Lower leg skin (tissue), 4 donors: ENCODE measurements at regions not wholly inside any gene's neighbourhood (a gene's known extent, or its start where the extent isn't known, plus 50 kb on each side); places are given as distances from the start of the nearest gene placed in this dataset.

Source experiments
- DNase-seq, 2 donors: peaks; one replicate each; pipeline ENCODE4 v3.0.0-alpha.2; 2019; ENCODE audit warnings: low spot score in 2 of 2
- H3K4me3 ChIP-seq: fragments of 200-600 bp; sonication (generic); 2 replicates; pipeline ENCODE4 v1.5.1; 2017; ENCODE audit warnings: mild to moderate bottlenecking, low read depth; ENCODE audit not compliant: poor library complexity, severe bottlenecking
- POLR2A ChIP-seq, 2 donors: fragments of 450-650 bp; IDR thresholded peaks; one replicate each; pipeline ENCODE4 v1.6.1; 2016 to 2017; ENCODE audit warnings: antibody characterized with exemption in 2 of 2, mild to moderate bottlenecking in 1 of 2, moderate library complexity in 1 of 2
- WGBS, 2 donors: methylation state at CpG; one replicate each; pipeline ENCODE4 v1.1.5; 2018; 5-methylcytosine and 5-hydroxymethylcytosine counted together
- intact Hi-C: fragments of 100-400 bp; cut with DNase I; formaldehyde crosslinking; loops from one replicate; pipeline ENCODE4 v1.15.0; 2023; ENCODE audit warnings: low total_unique reads
- TF ChIP-seq, protein P1 (sequence below), 3 donors: fragments of 450-650 bp; IDR thresholded peaks; one replicate each; pipeline ENCODE4 v1.5.1; 2016; ENCODE audit warnings: antibody characterized with exemption in 3 of 3, mild to moderate bottlenecking in 3 of 3, moderate library complexity in 2 of 3

DNA sequence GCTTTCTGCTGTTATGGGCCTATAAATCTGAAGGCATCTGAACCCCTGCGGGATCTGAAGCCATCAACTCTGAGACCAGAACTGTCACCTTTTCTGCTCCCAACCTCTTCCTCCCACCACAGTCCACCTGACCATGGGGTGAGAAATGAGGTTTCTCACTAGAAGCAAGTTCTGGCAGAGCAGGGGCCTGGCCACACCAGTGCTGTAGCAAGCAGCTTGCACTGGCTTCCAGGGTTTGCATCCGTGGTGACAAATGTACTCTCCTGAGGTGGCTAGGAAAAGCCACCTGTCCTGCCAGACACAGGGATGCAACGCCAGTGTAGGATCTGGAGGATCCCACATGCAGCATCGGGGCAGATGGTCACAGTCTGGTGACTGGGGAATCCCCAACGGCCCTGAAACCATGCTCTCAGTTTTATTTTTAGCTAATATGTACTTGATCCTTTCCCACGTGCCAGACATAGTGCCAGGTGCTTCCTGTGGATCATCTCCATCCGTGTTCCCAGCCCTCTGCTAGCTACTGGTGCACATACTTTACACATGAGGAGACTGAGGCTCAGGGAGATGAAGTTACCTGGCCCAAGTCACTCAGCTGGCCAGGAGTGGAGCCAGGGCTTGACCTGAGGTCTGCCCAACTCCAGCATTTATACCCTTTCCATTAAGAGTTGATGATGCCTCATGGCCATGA lies 122.1 kb upstream of the SPACA1 start:
- no peak for DNase-seq
- intact Hi-C loops = loop anchor here (5.0 kb wide), 1 partner anchor 942 kb away; no protein-coding TSS in a partner anchor
- no peak overlapping the region for H3K4me3 ChIP-seq
- WGBS, 2 donors = 64 to 67% methylated on average over 7 of the region's 7 CpGs
- no peak for TF ChIP-seq POLR2A (IDR thresholded peaks at IDR 0.05)
- TF ChIP-seq, protein P1, sequence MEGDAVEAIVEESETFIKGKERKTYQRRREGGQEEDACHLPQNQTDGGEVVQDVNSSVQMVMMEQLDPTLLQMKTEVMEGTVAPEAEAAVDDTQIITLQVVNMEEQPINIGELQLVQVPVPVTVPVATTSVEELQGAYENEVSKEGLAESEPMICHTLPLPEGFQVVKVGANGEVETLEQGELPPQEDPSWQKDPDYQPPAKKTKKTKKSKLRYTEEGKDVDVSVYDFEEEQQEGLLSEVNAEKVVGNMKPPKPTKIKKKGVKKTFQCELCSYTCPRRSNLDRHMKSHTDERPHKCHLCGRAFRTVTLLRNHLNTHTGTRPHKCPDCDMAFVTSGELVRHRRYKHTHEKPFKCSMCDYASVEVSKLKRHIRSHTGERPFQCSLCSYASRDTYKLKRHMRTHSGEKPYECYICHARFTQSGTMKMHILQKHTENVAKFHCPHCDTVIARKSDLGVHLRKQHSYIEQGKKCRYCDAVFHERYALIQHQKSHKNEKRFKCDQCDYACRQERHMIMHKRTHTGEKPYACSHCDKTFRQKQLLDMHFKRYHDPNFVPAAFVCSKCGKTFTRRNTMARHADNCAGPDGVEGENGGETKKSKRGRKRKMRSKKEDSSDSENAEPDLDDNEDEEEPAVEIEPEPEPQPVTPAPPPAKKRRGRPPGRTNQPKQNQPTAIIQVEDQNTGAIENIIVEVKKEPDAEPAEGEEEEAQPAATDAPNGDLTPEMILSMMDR (IDR thresholded peaks at IDR 0.05) = no peak

DNA sequence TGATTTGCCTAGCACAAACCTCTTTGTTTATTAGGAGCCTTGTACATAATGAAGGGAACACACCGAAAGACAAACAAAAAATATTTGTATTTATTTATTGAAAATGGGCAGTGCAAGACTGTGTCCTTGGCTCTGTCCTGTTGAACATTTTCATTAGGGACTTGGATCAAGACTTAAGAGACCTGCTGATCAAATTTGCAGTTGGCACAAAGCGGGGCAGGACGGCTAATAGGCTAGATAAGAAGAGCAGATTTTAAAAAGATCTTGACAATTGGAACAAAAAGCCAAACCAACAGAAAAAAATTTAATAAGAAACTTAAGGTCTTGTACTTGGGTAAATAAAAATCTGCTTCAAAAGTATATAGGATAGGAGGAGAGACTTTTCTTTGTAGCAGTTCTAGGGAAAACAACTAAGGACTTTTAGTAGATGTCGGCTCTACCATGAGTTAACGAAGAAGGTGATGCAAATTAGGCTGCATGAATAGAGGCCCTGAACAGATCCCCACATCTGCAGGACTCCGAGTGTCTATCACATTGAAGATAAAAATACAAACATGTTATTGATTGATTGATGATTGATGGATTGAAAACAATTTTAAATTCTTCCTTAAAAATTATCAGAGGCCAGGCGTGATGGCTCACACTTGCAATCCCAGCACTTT lies 124.1 kb upstream of the SPACA1 start:
- no peak for DNase-seq
- TF ChIP-seq, protein P1 (IDR thresholded peaks at IDR 0.05) = no peak
- no peak overlapping the region for H3K4me3 ChIP-seq
- WGBS, 2 donors = 94 to 96% methylated on average over 7 of the region's 7 CpGs
- intact Hi-C loops = no loop called here

DNA sequence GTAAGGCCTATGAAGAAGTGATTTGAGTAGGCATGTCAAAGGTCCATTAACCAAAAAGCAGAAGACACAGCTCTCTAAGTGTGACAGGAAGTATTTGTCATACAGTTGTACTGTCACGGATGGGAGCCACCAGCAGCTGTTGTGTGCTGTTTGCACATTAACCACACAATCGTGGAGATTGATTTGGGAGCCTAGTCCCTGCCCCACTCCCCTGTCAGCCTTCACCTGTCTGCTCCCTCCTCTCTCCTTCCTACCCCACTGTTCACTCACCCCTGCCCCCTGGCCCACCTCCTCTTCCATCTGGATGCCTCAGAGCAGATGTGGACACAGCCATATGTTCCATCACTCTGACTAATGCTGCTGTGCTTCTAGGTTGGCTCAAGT lies 124.7 kb upstream of the SPACA1 start:
- intact Hi-C loops = no loop called here
- DNase-seq = no peak

DNA sequence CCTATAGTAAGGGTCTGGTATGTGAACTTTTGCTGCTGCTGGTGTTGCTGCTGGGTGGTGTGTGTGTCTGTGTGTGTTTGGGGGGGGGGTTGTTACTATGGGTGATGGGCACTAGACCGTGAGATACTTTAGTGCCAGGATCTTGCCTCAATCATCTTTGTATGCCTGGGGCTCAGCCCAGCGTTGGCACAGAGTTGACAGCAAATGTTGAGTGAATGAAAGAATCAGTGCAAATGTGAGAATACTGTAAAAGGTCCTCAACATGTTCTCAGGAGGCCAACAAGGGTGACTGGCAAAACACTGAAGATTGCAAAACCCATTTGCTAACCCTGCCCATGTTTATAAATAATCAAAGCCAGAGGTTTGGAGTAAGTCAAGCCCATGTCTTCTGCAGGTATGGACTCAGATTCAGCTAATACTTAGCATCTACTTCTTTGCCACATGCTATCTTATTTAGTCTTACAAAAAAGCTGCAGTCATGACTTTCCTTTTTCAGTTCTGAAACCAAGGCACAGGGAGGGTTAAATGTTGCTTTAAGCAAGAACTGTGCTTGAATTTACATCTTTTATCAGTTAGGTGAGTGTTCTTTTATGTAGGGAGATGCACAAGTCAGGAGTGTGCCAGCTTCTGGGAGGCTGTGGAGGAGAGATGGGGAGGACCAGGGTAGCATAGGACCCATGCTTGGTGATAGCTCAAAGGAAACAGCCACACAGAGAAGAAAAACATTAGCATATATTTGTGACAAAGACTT lies 125.3 kb upstream of the SPACA1 start:
- intact Hi-C loops = no loop called here
- WGBS, 2 donors = 46 to 55% methylated on average over 2 of the region's 2 CpGs
- no peak for TF ChIP-seq POLR2A (IDR thresholded peaks at IDR 0.05)
- TF ChIP-seq, protein P1 (IDR thresholded peaks at IDR 0.05) = no peak
- DNase-seq = no peak
- no peak overlapping the region for H3K4me3 ChIP-seq

More for the DNA sequence above, 124.7 kb upstream of the SPACA1 start:
- no peak for TF ChIP-seq POLR2A (IDR thresholded peaks at IDR 0.05)
- H3K4me3 ChIP-seq = no peak overlapping the region
- 64 to 80% methylated on average over 2 of the region's 2 CpGs for WGBS, 2 donors

DNA sequence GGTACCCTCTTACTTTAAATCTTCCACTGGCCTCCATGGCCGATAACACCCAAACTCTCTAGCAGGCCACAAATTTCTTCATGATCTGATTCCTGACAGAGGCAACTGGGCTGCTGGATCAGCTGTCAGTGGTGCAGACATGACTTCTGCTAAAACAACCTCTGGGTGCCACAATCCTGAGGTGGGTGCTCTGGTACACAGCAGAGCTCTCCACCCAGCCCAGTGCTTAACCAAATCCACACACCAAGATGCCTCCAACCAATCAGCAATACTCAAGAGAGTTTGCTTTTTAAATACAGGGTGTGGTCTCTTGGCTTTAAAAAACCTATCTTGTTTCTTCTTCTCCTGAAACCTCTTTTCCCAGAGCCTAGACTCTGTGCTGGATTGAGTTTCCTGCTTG lies 126.6 kb upstream of the SPACA1 start:
- intact Hi-C loops = no loop called here
- TF ChIP-seq POLR2A (IDR thresholded peaks at IDR 0.05) = no peak
- TF ChIP-seq, protein P1 (IDR thresholded peaks at IDR 0.05) = no peak
- no peak for DNase-seq
- H3K4me3 ChIP-seq = no peak overlapping the region
- WGBS, 2 donors = 90 to 91% methylated on average over 1 of the region's 1 CpG

DNA sequence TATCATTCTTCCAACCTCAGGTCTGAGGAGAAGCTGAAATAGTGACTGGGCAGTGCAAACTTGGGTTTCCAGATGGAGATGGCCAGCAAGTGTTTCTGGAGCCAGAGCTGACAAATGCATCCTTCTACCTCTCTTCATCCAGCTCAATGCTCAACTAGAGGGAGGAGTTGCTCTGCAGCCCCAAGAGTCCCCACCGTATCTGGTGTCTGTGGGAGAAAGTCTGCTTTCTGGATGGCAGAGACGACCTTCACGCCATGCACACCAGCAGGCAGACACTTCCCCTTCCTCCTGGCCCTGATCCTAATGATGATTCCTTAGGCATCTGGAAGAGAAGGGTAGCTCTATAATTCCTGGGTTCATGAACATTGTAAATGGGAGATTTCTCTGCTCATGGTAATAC lies 127.4 kb upstream of the SPACA1 start:
- 80 to 98% methylated on average over 3 of the region's 3 CpGs for WGBS, 2 donors
- intact Hi-C loops = no loop called here
- DNase-seq = no peak
- TF ChIP-seq POLR2A (IDR thresholded peaks at IDR 0.05) = no peak
- TF ChIP-seq, protein P1 (IDR thresholded peaks at IDR 0.05) = no peak
- no peak overlapping the region for H3K4me3 ChIP-seq
